ENCODE measurements at regions not wholly inside any gene's neighbourhood (a gene's known extent, or its start where the extent isn't known, plus 50 kb on each side); places are given as distances from the start of the nearest gene placed in this dataset.

GRCh38 chr6:760982-761955 is 68.3 kb upstream of the EXOC2 start:
- DNase-seq: no peak
- TF ChIP-seq CTCF (IDR thresholded peaks at IDR 0.05) (no peak), POLR2A (IDR thresholded peaks at IDR 0.05) (no peak)
- intact Hi-C loops (cut with DNase I): no loop called here
- no peak overlapping the region for H3K4me3 ChIP-seq
- WGBS, 2 donors: 88 to 97% methylated on average over 11 to 15 of the region's 48 CpGs
- peaks cover 0 to 18% (median 0%) of the 10 kb centered on the region in 4 donors for H3K27me3 ChIP-seq
- H3K27ac ChIP-seq: no peak overlapping the region
- no peaks in the 10 kb centered on the region for H3K9me3 ChIP-seq
- H3K36me3 ChIP-seq: no peaks in the 10 kb centered on the region
- no peaks in the 10 kb centered on the region for H3K4me1 ChIP-seq

- Histone ChIP-seq H3K9me3 (no peaks in the 10 kb centered on the region), H3K4me3 (no peak overlapping the region), H3K27me3 (peaks cover 0 to 7% (median 0%) of the 10 kb centered on the region in 4 donors), H3K36me3 (no peaks in the 10 kb centered on the region), H3K4me1 (no peaks in the 10 kb centered on the region), H3K27ac (no peak overlapping the region)
- 81 to 86% methylated on average over 3 of the region's 3 CpGs for WGBS, 2 donors
- TF ChIP-seq CTCF (IDR thresholded peaks at IDR 0.05) (no peak), POLR2A (IDR thresholded peaks at IDR 0.05) (no peak)
- DNase-seq: no peak
- intact Hi-C loops (cut with DNase I): no loop called here
Measured at GRCh38 chr6:759729-760128, 66.8 kb upstream of the EXOC2 start.

- TF ChIP-seq CTCF (IDR thresholded peaks at IDR 0.05): no peak
- no peak for TF ChIP-seq POLR2A (IDR thresholded peaks at IDR 0.05)
- no peak overlapping the region for H3K27ac ChIP-seq
- no peaks in the 10 kb centered on the region for H3K9me3 ChIP-seq
- intact Hi-C loops (cut with DNase I): no loop called here
- H3K36me3 ChIP-seq: no peaks in the 10 kb centered on the region
- no peak for DNase-seq
- no peak overlapping the region for H3K4me3 ChIP-seq
- H3K27me3 ChIP-seq: no peaks in the 10 kb centered on the region
- no peaks in the 10 kb centered on the region for H3K4me1 ChIP-seq
Measured at GRCh38 chr6:756224-756623, 63.3 kb upstream of the EXOC2 start.

GRCh38 chr6:754202-754601 is 61.3 kb upstream of the EXOC2 start:
- intact Hi-C loops (cut with DNase I): no loop called here
- Histone ChIP-seq H3K36me3 (no peaks in the 10 kb centered on the region), H3K27me3 (no peaks in the 10 kb centered on the region), H3K4me3 (no peak overlapping the region), H3K9me3 (no peaks in the 10 kb centered on the region), H3K4me1 (no peaks in the 10 kb centered on the region), H3K27ac (no peak overlapping the region)
- DNase-seq: no peak
- 63 to 75% methylated on average over 2 to 3 of the region's 3 CpGs for WGBS, 2 donors
- TF ChIP-seq CTCF (IDR thresholded peaks at IDR 0.05): no peak
- no peak for TF ChIP-seq POLR2A (IDR thresholded peaks at IDR 0.05)

- H3K27me3 ChIP-seq: no peaks in the 10 kb centered on the region
Measured at GRCh38 chr6:753486-753885, 60.5 kb upstream of the EXOC2 start.

More at GRCh38 chr6:753486-753885, 60.5 kb upstream of the EXOC2 start:
- H3K36me3 ChIP-seq: no peaks in the 10 kb centered on the region
- no peak overlapping the region for H3K4me3 ChIP-seq
- no peak overlapping the region for H3K27ac ChIP-seq
- no peaks in the 10 kb centered on the region for H3K4me1 ChIP-seq
- 85 to 91% methylated on average over 3 of the region's 3 CpGs for WGBS, 2 donors
- TF ChIP-seq CTCF (IDR thresholded peaks at IDR 0.05): no peak
- TF ChIP-seq POLR2A (IDR thresholded peaks at IDR 0.05): no peak
- H3K9me3 ChIP-seq: no peaks in the 10 kb centered on the region
- DNase-seq: no peak
- intact Hi-C loops (cut with DNase I): no loop called here

All from esophagus squamous epithelium (tissue), 5 donors.